ENCODE measurements at regions not wholly inside any gene's neighbourhood (a gene's known extent, or its start where the extent isn't known, plus 50 kb on each side); places are given as distances from the start of the nearest gene placed in this dataset.
"Not testable (repeated sequence)": the region's sequence is repeated elsewhere in the genome, so short reads cannot be mapped to it uniquely, and the experiment has no call there.

DNA sequence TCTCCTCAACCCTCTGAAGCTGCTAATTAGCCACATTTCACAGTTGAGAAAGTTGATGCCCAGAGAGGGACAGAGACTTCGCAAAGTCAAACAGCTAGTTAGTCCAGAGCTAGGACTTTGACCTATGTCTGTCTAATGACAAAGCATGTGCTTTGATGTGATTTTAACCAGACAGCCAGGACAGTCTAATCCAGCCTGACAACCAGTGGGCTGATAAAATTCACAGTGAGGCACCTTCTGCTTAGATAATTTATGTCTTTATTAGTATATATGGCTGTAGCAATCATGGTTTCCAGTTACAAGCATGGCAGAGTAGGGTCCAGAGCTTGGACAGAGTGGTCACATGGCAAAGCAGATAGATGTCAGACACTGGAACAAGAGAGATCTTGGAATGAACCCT is 133.6 kb upstream of the C1QTNF7 start:
- DNase-seq: no peak

DNA sequence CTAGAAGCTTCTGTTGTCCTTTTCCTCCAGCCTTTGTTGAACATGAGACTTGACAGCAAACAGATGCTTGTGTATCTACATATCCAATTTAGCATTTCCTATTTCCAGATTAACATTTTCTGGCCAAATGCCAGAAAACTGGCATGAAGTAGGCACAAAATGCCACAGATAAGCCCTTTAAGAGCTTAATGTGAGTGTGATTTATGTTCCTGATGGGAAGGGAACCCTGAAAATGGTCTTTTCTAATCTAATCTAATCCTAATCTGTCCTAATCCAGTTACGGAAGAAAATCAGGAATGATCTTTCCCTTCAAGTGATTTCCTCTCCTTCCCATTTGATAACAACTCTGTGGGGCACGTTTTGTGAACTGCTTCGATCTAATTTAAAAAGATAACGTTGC is 133.0 kb upstream of the C1QTNF7 start:
- no peak for DNase-seq

DNA sequence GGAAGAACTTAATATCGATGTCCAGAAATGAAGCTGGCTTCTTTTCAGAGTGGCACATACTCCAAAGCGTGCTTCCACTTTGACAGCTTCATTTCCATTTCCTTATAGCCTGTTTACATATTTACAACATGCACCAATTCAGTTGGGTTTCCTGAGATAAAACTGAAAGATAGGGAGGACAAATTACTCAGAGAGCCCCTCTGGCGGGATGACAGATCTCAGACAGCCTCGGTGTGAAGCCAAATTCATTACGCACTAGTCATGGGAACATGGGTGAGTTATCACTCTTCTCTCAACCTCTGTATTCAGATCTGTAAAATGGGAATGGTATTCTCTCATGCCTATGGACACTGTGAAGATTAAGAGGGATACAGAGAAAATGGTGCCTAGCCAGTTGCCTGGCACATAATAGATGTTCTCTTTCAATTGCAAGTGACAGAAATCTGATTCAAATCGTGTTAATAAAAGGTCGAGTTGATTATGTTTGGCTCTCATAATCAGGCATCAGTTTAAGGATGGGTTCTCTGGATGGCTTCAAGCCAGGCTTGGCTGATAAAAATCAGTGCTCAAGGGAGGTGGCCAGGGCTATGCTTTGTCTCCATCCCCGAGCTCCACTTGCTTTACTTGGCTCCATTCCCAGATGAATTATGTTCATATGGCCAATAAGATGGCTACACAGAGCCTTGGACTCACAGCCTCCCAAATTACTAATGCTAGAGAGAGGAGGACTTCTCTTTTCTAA is 132.2 kb upstream of the C1QTNF7 start:
- no peak for DNase-seq

DNA sequence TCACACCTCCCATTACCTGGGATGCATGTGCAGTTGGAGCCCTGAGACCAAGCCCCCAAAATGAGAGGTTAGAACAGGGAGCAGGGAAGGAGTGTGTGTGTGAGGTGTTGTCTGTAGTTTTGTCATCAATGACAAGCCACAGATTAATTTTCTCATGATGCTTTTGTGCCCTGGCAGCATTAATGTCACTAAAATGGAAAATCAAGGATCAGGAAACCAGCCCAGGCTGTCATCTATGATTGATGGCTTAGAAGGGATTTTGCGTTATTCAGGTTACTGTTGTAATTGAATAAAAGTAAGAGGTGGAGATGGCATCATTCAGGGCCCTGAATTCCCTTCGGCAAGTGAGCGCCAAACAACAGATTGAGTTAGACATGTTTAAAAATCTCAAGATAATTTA is 130.5 kb upstream of the C1QTNF7 start:
- no peak for DNase-seq

DNA sequence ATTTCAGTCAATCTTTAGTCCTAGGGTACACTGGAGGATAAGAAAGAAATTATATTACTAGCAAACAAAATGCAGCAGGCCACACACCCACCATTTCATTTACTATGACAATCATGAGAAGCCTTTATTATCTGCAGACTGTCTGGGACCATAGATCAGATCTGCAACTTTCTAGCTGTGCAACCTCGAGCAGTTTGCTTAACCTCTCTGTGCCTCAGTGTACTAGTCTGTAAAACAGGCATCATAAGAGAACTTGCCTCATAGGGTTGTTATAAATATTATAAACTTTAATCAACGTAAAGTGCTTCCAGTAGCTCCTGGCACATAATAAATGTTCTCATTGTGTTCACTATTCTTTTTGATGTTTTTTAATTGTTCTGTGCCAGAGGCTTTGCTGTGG is 128.2 kb upstream of the C1QTNF7 start:
- no peak for DNase-seq

DNA sequence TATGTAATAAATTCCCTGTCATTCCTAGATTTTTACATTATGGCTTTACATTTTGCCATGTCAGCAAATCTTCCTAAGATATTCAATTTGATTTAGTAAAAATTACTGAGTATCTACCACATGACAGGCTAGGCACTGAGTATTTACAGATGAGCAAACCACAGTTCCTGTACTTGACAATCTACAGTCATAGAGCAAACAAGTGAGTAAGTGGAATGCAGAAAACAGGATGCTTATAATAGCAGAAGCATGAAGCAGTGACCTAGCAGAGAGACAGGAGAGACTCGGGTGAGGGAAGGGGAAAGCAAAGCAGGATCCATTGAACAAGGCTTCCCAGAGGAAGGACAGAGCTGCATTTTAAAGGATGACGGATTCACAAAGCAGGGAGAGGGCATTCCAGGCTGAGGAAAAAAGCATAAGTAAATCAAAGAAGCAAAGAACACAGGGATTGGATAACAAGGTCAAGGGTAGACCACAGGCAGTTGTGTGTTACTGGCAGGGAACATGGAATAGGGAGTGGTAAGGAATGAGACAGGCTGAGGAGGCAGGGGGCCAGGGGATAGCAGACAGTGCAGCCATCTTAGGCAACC is 124.7 kb upstream of the C1QTNF7 start:
- DNase-seq: no peak

DNA sequence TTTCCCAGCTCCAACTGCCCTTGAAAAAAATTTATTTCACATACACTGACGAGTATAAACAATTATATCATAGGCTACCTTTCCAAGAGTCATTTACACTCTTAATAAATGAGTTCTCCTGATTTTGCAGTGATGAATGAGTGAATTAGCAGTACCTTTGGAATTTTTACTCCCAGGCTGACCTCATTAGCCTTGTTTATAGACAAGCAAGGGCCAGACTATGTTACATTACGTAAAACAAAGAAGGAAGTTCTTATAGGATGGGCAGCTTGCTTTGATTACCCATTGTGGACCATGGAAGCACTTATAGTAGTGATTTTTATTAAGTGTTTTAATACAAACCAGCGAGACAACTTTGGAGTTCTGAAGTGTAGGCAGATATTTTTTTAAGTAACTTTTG is 112.9 kb upstream of the C1QTNF7 start:
- DNase-seq: no peak

DNA sequence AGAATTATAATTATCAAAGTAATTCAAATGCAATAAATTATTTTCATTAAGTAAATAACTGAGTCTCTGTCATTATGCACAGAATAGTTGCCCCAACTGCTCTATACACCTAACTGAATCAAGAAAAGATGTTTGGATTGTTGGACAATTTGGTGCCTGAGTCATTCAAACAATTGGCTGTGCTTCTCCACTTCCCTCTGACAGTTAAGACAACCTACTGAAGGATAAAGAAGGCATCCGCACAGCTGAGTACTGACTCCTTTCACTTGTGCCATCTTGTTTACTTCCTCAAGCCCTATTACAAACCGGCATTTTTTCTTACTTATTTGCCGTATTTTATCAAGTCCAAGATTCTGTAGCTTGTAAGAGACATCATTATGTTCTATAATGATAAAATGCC is 110.6 kb upstream of the C1QTNF7 start:
- no peak for DNase-seq

DNA sequence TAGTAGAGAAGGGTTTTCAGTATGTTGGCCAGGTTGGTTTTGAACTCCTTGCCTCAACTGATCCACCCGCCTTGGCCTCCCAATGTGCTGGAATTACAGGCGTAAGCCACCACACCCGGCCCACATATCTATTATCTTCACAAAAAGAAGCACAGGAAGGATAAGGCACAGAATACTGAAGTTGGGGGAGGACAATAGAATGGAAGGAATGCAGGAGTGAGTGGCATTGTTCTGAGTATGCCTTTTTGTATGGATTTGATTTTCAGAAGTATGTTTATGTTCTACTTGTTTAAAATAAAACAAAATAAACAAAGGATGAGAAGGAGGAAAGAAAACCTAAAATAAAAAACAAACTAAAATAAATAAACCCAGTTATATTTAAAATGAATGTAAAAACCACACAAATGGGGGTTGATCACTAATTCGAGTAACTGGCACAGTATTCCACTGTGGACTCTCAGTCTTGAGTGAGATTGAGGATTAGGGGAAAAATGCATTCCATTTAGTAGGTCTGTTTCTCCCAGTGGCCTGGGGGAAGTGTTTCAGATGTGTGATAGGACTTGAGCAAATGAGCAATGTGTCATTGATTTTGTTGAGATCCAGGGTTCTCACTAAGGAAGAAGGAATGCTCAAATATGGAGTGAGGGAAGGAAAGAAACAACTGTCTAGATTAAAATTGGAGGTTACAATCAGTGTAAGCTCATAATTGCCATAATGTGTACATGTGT is 109.0 kb upstream of the C1QTNF7 start:
- no peak for DNase-seq

DNA sequence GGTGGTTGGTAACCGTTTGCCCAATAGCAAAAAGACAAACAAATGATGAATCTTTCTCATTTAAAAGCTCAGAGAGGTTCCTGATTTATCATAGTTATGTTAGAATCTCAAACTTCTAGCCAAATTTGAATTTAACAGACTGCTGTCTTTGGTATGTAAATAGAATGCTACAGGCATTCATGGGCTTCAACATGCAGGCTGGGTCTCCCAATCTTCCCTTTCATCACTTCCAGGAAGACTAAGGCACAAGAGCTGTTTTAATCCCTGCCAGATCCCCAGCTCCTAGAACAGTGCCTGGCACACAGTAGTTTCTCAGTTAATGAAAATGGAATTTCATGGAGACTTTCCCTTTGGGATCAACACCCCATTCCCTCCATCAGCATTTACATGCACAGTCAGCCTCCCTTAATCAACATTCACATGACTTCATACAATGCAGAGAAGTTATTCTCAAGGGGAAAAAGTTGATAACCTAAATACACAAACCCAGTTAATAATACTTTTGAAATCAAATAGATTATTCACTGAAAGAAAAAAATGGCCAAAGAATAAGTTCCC is 107.6 kb upstream of the C1QTNF7 start:
- DNase-seq: no peak

DNA sequence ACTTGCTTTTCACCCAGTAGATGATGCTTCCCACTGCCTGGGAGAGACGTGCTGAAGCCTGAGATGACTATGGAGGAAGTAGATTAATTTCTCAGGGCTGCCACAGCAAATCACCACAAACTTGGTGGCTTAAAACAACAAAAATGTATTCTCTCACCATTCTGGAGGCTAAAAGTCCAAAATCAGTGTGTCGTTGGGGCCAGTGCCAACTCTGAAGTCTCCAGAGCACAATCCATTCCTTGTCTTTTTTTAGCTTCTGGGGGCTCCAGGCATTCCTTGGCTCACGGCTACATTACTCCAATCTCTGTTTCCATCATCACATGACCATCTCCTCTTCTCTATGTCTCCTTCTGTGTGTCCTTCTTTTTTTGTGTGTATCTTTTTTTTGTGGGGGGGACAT is 105.8 kb upstream of the C1QTNF7 start:
- DNase-seq: no peak

DNA sequence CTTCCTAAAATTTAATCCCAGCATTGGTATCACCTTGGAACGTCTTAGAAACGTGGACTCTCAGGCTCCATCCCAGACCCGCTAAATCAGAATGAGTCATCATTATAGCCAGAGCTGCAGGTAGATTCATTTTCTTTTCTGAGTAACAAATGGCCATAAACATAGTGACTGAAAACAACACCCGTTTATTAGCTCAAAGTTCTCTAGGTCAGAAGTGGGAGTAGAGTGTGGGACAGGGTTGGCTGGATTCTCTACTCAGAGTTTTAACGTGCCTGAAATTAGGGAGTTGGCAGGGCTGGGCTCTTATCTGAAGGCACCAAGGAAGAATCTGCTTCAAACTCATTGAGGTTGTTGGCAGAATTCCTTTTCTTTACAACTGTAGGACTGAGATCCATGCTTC is 101.8 kb upstream of the C1QTNF7 start:
- DNase-seq: no peak

DNA sequence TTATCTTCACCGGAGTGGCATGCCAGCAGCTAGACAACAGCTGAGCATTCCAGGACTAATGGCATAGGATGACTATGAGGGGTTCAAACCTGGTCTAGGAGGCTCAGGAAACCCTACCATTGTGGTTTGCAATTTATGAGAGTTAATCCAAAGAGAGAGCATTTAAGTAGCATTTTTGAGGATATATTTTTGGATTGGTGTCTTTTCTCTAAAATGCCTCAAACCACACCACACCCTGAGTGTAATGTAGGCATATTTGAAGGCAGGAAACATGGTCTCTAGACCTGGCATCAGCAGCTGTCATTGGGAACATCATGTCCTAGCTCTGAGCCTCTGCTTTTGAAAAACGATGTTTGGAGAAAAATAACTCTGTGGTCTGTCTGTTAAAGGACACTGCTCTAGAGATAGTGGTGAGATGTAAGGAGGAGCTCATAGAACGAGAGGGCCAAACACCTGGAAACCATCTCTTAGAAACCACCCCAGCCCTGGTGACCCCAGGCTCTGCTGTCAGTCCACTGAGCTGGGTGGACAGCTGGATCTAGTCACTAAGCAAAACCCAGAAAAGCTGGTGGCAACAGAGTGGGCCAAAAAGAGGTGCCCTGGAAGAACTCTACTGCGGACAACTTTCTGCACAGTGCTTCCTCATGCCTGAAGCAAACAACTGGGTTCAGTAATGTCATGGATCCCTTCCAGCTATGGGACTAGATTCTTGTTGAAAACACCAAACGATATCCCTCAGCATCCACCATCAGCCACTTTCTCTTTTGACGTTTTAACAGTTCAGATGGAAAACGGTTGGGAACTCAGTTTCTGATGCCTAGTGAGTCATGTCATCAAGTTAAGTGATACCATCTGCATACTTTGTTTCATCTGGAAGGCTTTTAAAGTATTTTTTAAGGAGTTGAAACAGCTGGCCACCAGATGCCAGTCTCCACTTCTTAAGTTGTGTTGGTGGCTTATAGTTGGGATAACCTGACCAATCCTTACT is 100.2 kb upstream of the C1QTNF7 start:
- no peak for DNase-seq

DNA sequence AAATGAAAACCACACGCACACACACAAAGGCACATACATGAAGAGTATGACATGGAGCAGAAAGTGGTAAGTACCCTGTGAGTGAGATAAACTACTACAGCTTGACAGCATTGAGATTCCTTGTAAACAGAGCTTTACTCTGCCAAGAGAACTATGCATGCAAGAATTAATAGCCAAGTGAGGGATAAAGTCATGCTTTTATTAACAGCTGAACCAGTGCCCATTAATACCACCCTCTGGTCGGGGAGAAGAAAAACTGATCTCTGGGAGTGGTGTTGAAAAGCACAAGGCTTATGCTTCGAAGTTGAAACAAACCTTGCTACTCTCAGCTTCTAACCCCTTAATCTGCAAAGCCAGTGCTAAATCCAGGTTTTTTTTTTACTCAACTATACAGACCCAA is 95.9 kb upstream of the C1QTNF7 start:
- DNase-seq: no peak

DNA sequence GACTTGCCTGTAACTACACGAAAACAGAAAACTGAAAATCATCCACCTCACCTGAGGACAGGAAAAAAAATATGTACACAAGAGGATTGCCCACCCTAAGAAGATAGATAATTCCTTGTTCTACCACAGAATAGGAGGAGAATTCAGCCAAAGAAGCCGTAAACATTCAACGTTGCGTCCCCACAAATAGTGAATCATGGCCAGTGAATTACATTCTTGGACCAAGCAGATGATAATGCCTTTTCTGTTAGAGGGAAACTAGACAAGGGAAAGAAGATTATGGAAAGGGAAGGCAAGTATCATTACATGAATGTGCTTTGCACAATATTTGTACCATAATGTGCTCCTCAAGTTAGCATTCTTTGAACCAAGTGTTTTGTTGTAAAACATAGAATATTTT is 95.5 kb upstream of the C1QTNF7 start:
- DNase-seq: no peak

DNA sequence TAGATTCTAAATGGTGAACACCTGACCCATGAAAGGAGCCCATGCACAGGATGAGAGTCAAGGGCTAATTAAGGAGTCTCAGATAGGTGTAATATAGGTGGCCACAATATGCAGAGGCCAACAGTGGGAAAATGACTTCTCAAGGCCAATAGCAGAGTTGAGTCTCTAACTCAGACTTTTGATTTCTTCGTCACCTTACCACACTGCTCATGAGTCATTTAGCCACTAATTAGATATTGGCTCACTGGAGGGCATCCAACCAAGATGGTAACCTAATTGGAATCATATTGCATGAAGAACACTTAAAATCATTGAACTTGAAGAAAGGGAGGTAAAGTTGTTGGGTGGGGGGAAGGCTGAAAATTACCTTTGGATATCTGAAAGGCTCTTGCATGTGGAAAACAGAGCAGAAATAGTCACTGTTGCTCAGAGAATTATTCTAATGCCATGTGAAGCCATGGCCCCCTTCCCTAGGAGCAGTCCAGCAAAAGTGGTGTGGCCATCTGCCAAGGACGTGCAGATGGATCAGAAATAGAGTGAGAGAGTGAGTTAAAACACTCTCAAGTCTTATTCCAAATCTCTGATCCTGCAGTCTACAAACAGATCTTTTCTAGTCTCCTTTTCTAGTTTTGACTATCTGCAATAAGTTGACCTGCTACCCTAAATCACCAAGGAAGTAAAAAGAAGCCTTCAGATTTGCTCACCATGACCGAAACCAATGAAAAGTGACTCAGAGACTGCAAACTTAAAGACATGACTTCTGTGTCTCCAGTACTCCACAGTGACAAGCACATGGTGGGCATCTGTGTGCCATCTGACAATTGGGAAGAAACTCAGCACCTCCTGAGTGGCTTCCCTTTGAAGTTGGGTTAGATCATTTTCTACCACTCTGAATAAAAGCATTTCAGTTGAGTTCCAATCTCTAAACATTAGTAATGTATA is 93.9 kb upstream of the C1QTNF7 start:
- no peak for DNase-seq

DNA sequence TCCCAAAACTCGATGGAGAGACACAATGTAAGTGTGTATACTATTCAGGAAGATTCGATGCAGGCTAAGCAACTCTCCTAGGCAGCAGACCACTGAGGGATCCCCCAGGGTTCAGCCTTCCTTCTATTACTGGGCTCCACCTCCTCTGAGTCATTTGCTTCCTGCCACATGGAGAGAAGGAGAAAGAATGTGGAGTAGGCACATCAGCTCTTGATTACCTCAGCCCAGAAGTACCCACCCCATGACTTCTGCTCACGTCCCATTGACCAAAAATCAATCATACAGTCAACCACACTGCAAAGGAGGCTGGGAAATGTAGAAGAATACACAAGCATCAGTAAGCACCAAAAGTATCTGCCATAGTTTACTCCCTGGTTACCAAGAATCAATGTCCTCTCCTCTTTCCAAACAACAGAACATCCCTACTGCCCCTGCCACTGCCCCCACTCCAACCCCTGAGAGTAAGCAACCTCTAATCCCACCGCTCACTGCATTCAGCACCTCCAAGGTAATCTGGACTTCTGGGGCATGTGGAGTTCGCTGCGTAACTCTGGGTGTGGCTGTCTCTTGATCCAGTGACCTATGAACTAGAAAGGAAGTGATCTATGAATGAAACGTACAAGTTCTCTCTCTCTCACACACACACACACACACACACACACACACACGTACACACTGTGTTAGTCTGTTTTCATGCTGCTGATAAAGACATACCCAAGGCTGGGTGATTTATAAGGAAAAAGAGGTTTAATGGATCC is 91.2 kb upstream of the C1QTNF7 start:
- no peak for DNase-seq

DNA sequence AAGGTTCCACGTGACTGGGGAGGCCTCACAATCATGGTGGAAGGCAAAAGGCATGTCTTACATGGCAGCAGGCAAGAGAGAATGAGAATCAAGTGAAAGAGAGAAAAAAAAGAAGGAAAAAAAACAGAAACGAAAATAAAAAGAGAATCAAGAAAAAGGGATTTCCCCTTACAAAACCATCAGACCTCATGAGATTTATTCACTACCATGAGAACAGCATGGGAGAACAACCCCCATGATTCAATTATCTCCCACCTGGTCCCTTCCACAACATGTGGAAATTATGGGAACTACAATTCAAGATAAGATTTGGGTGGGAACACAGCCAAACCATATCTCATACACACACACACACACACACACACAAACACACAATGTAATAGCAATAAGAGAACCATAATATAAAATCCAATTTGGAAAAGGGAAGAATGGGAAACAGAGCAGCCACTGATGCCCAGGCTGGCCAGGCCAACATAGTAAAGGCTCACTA is 90.6 kb upstream of the C1QTNF7 start:
- not testable (repeated sequence) for DNase-seq

DNA sequence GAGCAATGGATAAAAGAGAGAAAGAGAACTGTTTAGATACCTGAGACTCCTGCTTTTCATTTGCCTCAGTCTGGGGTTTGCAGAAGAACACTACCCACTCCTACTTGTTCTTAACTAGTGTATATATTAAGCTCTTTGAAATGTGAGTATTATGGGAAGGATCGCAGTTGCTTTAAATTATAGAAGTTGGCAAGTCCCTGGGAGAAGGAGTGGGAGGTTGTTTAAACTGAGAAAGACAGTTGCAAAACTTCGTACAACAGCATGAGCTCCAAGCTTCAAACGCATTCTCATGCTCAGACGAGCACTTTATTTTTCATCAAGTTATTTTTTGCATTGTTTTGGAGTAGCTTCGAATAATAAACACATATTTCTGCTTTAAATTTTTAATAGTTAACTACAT is 88.1 kb upstream of the C1QTNF7 start:
- DNase-seq: no peak

DNA sequence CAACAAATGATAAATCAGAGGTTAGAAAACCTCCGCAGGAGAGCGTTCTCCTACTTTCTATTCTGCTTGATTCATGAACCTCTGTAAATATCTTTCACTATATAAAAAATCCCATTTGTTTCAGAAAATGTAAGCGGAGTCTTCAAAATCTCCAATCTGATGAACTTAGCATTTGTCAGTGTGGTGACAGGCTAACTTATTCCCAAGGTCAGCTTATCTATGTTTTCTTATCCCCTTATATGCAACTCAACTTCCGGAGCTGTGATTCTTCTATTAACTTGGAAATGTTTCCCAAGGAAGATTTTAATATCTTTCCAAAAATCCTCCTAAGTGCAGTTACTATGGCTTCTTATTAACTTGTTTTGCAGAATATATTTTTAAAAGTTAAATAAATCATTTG is 87.5 kb upstream of the C1QTNF7 start:
- no peak for DNase-seq

Data from CD4-positive, alpha-beta T cell treated with Interleukin-4 for 4 hours (primary cell).